K562 (cell line): ENCODE measurements at regions not wholly inside any gene's neighbourhood (a gene's known extent, or its start where the extent isn't known, plus 50 kb on each side); places are given as distances from the start of the nearest gene placed in this dataset.

Source experiments
- CTCF ChIP-seq, 3 experiments: IDR thresholded peaks in 2 of 3; conservative IDR thresholded peaks in 1 of 3; 2 replicates each; pipeline ENCODE4 v1.5.1; 2011 to 2012; ENCODE audit warnings: low read length in 3 of 3, mild to moderate bottlenecking in 3 of 3, control low read depth in 2 of 3, improper control_type of control experiment in 1 of 3, inconsistent platforms in 1 of 3, low read depth in 1 of 3, mixed read lengths in 1 of 3, moderate library complexity in 1 of 3; ENCODE audit not compliant: insufficient read depth in 2 of 3
- FOXK1 ChIP-seq: sonication (generic); formaldehyde crosslinking; IDR thresholded peaks from 2 replicates; pipeline ENCODE4 v1.8.0; 2022; ENCODE audit warnings: missing genetic modification reagents, mild to moderate bottlenecking, borderline replicate concordance
- HLTF ChIP-seq: fragments of 450-650 bp; IDR thresholded peaks from 2 replicates; pipeline ENCODE4 v1.6.1; 2016
- TF ChIP-seq, protein P1 (sequence below): fragments of 250-450 bp; sonication (Bioruptor Pico); IDR thresholded peaks from 2 replicates; pipeline ENCODE4 v1.6.1; 2021; ENCODE audit warnings: mild to moderate bottlenecking

- TF ChIP-seq, protein P1, sequence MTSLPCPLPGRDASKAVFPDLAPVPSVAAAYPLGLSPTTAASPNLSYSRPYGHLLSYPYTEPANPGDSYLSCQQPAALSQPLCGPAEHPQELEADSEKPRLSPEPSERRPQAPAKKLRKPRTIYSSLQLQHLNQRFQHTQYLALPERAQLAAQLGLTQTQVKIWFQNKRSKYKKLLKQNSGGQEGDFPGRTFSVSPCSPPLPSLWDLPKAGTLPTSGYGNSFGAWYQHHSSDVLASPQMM: no peak
- no peak for TF ChIP-seq FOXK1
- no peak for TF ChIP-seq CTCF (IDR thresholded peaks at IDR 0.05 in 2 of 3, conservative IDR thresholded peaks at IDR 0.05 in 1 of 3; ENCODE audit: insufficient read depth in 2 of 3, low read depth in 1 of 3, low read length in 3 of 3)
- no peak for TF ChIP-seq HLTF
Measured at GRCh38 chr7:40983111-40983510, 719.8 kb downstream of the INHBA start.
